ENCODE measurements at regions not wholly inside any gene's neighbourhood (a gene's known extent, or its start where the extent isn't known, plus 50 kb on each side); places are given as distances from the start of the nearest gene placed in this dataset.

- no peak for DNase-seq
These were observed 229.0 kb downstream of the SOX11 start for GRCh38 chr2:5921081-5921642.

DNA sequence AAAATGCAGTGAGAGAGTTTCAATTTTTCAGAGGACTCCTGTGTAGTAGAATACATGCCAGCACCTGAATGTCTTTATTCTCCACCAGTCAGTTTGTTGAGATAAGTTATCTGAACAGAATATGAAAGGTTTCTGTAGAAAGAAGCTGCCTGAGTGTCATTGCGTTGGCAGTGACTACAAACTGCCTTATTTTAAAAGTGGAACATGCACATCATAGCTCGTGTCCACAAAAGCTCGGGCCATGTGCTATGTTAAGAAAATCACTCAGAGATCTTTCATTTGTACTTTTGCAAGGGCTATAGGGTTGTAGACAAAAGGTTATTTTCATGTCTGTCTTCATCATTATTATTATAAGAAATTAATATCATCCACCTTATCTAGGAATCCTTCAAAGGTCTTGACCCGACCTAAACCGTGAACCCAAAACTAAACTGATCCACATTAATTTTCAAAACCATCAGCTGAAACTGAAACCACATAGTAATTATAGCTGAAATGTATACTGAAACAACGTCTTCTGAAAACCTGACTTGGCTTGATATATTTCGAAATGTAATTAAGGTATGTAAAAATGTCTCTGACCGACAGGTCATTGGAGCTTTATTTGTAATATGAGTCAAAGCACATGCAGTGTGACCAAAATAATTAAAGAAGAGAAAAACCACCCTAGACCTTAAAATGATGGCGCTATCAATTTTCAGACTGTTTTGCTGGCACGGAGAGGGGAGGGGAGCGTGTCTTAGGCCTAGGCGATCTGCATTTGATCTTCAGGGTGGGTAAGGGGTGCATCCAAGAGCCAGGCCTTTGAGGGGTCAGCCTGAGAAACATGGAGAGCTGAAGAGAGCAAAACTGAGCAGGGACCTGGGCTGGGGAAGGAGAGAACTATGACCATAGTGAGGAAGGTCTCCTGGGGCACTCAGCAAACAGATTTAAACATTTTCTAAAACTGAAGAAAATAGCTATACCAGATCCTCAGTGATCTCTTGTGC, 232.1 kb downstream of the SOX11 start:
- DNase-seq = no peak

DNA sequence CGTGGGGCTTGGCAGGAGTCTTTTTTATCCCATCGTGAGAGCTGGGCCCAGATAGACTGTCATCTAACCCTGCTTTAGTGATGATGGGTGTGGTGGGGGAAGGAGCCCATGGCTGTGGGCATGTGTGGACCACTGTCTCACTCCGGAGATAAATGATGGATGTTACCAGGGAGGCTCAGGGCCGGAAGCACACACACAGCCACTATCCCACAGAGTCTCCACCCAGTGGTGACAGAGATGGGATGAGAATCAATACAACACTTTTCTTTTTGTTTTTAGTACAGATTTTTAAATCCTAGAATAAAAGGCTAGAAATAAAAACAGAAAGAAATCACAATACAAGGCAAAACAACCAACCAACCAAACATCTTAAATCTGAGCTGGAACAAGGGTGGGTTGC, 233.4 kb downstream of the SOX11 start:
- DNase-seq = no peak

- no peak for DNase-seq
These were observed 234.8 kb downstream of the SOX11 start for GRCh38 chr2:5926871-5927512.

GRCh38 chr2:5932556-5933469, 240.6 kb downstream of the SOX11 start:
- DNase-seq = no peak

DNA sequence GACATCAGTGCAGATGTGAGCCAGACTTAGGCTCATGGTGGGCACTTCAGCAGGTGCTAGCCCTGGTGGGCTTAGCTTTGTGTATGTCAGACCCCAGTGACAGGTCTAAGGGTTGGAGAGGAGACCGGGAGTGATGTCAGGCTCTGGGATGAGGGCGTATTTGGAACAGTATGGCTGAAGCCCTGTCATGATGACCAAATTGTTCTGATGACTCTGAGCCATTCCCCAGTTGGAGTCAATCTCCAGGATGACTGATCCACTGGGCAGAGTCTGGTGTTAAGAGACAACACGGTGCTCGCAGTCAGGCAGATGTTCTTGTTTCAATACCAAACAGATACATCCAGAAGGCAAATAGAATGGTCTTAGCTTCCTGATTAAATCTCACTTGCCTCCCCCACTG, 241.5 kb downstream of the SOX11 start:
- no peak for DNase-seq

DNA sequence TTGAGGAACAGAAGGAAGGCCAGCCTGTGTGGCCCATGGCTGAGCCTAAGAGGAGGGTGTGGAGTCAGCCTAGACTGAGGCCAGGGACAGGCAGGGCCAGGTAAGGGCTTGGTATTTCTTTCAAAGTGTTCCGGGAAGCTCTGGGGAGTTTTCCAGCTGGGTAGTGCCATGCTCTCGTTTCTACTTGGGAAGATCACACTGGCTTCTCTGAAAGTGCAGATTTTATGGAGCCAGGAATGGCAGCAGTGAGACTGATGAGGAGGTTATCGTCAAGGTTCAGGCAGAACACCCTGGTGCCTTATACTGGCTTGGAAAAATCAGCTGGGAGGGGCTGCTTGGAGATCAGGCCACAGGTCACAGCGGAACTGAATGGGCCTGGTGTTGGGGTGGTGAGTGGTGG, 245.1 kb downstream of the SOX11 start:
- no peak for DNase-seq

DNA sequence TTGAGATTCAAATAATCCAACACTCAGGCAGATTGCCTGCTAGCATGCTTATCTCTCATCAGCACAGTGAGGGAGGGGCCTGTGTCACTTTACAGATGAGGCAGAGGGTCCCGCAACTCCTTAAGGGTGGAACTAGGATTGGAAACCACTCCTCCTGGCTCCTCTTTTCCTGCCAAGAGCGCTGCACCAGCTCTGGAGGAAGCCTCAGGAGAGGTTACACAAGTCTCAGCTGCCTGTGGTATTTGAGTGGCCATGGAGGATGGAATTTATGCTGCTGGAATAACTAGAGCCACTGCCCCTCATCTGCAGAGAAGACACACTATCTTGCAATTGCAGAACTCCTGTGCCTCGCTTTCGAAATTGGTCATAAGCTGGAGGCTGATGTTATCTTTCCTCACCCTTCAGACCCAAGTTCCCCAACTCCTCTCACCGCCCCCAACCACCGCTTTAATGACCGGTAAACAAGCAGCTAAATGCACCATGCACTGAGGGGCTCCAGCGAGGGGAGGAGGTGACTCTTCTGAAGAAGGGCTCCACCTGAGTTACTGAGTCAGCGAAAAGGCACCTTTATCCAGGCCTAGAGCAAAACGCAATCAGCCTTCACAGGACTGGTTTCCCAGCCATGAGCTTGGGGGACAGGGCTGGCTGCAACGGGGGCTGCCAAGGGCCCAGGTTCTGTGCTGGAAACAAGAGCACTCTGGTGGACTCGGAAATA, 245.8 kb downstream of the SOX11 start:
- DNase-seq = no peak

DNA sequence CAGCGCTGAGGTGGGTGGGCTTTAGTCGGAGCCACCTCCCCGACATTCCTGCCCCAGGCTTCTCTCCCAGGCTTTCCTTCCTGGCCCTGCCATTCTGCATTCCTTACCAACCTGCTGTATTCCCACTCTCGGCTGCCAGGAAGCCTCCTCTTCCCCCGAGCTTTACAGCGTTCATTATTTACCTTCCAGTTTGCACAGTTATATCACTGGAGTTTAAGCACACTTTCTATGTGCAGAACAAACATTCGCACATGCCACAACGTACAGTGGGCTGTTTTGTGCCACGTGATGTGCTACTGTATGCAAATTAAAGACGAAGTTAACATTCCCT, 246.3 kb downstream of the SOX11 start:
- DNase-seq = no peak

DNA sequence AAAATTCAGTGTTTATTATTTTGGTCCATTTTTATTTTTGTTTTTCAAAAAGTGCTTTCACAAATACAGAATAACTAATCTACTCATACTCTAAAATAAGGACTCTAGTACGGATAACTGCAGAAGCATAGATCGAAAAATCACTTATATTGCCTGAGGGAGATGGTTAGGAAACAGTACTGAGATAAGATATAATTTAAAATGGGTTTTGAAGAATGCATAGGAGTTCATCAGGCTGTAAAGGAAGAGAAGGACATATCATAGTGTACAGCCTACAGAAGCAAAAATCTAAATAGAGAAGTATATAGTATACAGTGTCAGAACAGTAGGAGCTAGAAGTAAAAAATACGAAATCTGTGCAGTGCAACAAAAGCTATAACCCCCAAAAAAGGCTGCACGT, 247.4 kb downstream of the SOX11 start:
- no peak for DNase-seq

- DNase-seq = no peak
These were observed 248.7 kb downstream of the SOX11 start for GRCh38 chr2:5940596-5941535.

- no peak for DNase-seq
These were observed 250.0 kb downstream of the SOX11 start for GRCh38 chr2:5942204-5942603.

DNA sequence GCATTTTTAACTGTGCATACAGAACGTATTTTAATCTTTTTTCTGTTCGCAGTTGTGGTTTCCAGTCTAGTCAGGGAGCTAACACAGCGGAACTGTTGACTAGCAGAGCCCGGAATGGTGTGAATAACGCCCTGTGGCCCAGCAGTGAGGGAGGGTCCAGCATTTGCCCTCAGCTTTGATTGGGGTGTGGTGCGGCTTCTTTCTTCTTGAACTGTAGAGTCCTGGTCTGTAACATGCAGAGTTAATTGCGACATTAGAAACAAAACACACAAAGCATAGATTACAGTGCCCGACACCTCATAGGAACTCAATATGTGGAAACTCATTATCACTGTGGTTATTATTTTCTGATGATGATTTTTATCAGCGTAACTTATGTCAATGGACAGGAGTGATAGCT, 253.6 kb downstream of the SOX11 start:
- DNase-seq = no peak

DNA sequence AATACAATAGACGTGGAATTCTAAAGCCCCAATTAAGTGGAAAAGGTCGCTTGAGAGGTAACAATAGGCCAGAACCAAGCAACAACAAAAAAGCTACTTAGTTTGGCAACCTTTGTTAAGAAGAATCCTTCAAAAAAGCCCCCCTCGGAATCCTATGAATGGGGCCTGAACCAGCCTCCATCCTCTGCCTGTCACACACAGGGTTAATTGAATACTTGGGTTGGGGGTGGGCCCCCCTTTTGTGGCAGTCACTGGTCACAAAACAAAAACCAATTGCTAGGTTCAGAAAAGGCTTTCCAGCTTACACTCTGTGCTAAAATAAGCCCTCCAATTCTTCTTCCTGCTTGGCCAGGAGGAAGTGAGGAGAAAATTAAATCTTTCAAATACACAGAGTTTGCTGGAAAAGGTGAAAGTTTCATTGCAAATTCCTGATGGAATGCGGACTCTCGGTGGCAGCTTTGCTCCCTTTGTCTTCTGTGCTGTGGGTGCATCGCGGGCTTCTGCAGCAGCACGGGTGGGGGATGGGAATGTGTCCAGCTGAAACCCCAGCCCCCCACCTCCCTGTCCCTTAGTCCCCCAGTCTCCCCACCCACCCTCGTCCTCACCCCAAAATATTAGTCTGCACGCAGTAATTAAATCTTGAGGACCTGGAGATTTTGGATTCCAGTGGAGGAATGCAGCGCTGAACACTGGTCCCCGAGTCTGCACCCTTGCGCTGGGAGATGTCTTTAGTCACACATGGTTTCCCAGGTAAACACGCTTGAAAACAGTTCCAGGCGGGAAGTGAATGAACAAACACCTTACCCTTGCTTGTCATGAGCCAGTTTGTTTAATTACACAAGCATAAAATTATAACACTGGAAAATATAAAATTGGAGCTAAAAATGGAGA, 254.3 kb downstream of the SOX11 start:
- DNase-seq = no peak

GRCh38 chr2:5950736-5951135, 258.6 kb downstream of the SOX11 start:
- no peak for DNase-seq

- DNase-seq = no peak
These were observed 259.3 kb downstream of the SOX11 start for GRCh38 chr2:5951471-5951870.

GRCh38 chr2:5953525-5953924, 261.3 kb downstream of the SOX11 start:
- DNase-seq = no peak

- no peak for DNase-seq
These were observed 262.3 kb downstream of the SOX11 start for GRCh38 chr2:5954509-5954908.

DNA sequence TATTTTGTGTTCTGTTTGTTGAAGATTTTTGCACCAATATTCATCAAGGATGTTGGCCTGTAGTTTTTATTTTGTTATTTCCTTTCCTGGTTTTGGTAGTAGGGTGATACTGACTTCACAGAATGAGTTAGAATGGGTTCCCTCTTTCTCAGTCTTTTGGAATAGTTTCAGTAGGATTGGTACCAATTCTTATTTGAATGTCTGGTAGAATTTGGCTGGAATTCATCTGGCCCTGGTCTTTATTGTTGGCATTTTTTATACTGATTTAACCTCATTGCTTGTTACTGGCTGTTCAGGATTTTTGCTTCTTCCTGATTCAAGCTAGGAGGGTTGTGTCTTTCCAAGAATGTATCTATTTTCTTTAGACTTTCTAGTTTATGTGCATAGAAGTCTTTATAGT, 263.7 kb downstream of the SOX11 start:
- DNase-seq = no peak

Data from cerebellar nuclear complex (tissue), 1 donor.